ENCODE measurements at regions not wholly inside any gene's neighbourhood (a gene's known extent, or its start where the extent isn't known, plus 50 kb on each side); places are given as distances from the start of the nearest gene placed in this dataset.
"Not testable (repeated sequence)": the region's sequence is repeated elsewhere in the genome, so short reads cannot be mapped to it uniquely, and the experiment has no call there.

GRCh38 chr14:106728611-106729010, 1202.2 kb downstream of the TMEM121 start:
- no peak for DNase-seq

GRCh38 chr14:106729551-106729950, 1203.2 kb downstream of the TMEM121 start:
- DNase-seq, result no peak

- no peak for DNase-seq
Measured at GRCh38 chr14:106733771-106734170, 1207.4 kb downstream of the TMEM121 start.

GRCh38 chr14:106737021-106737420, 1210.6 kb downstream of the TMEM121 start:
- DNase-seq, result no peak

GRCh38 chr14:106738075-106738474, 1211.7 kb downstream of the TMEM121 start:
- DNase-seq, result no peak

GRCh38 chr14:106738598-106739258, 1212.3 kb downstream of the TMEM121 start:
- DNase-seq, result not testable (repeated sequence)

- DNase-seq, result not testable (repeated sequence)
Measured at GRCh38 chr14:106741086-106741827, 1214.9 kb downstream of the TMEM121 start.

GRCh38 chr14:106745016-106745767, 1218.8 kb downstream of the TMEM121 start:
- not testable (repeated sequence) for DNase-seq

GRCh38 chr14:106750089-106750488, 1223.7 kb downstream of the TMEM121 start:
- not testable (repeated sequence) for DNase-seq

- not testable (repeated sequence) for DNase-seq
Measured at GRCh38 chr14:106753751-106754150, 1227.4 kb downstream of the TMEM121 start.

- DNase-seq, result not testable (repeated sequence)
Measured at GRCh38 chr14:106757444-106757843, 1231.1 kb downstream of the TMEM121 start.

GRCh38 chr14:106761886-106762816, 1235.8 kb downstream of the TMEM121 start:
- not testable (repeated sequence) for DNase-seq

GRCh38 chr14:106764968-106765369, 1238.6 kb downstream of the TMEM121 start:
- DNase-seq, result not testable (repeated sequence)

GRCh38 chr14:106766145-106766544, 1239.8 kb downstream of the TMEM121 start:
- no peak for DNase-seq

GRCh38 chr14:106766551-106767277, 1240.3 kb downstream of the TMEM121 start:
- DNase-seq, result not testable (repeated sequence)

GRCh38 chr14:106768230-106768629, 1241.8 kb downstream of the TMEM121 start:
- not testable (repeated sequence) for DNase-seq

GRCh38 chr14:106768972-106769700, 1242.8 kb downstream of the TMEM121 start:
- not testable (repeated sequence) for DNase-seq

- DNase-seq, result not testable (repeated sequence)
Measured at GRCh38 chr14:106770158-106770672, 1243.8 kb downstream of the TMEM121 start.

GRCh38 chr14:106774889-106775480, 1248.6 kb downstream of the TMEM121 start:
- not testable (repeated sequence) for DNase-seq

GRCh38 chr14:106776395-106776983, 1250.1 kb downstream of the TMEM121 start:
- DNase-seq, result no peak
